Forelimb muscle (tissue), 1 donor: ENCODE measurements at regions not wholly inside any gene's neighbourhood (a gene's known extent, or its start where the extent isn't known, plus 50 kb on each side); places are given as distances from the start of the nearest gene placed in this dataset.
"Not testable (repeated sequence)": the region's sequence is repeated elsewhere in the genome, so short reads cannot be mapped to it uniquely, and the experiment has no call there.

ENCODE experiments used
- DNase-seq: peaks from one replicate; pipeline ENCODE4 v3.0.0-alpha.2; 2013; ENCODE audit warnings: low read depth

DNA sequence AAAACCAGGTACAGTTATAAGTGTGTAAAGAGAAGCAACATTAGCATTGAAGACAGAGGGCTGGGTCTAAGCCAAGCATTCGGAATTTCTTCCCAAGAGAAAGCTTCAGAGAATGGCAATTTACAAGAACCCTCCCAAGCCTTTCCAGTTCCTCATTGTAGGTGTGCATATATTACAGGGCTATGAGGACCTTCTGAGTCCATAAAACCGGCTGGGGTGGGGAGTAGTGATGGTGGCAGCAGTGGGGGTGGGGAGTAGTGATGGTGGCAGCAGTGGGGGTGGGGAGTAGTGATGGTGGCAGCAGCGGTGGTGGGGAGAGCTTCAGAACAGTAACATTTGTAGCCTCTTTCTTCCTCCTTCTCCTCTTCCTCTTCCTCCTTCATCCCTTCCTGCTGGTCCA, 368.7 kb upstream of the UMPS start:
- no peak for DNase-seq

DNA sequence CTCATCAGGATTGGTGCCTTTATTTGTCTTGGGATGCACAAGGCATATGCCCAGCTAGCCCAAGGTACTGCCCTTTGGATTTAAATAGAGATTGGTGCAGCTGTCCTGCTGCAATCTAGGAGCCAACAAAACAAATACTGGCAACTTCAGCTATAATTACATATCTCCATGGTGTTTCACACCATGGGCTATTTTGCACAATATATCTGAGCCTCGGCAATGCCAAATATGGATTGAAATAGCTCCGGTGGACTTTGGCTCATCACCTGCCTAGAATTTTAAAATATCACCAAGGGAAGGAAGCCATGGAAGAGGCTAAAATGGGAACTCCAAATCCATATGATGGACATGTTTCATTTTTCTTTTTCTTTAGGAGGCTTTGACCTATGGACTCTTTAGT, 367.8 kb upstream of the UMPS start:
- DNase-seq = no peak

DNA sequence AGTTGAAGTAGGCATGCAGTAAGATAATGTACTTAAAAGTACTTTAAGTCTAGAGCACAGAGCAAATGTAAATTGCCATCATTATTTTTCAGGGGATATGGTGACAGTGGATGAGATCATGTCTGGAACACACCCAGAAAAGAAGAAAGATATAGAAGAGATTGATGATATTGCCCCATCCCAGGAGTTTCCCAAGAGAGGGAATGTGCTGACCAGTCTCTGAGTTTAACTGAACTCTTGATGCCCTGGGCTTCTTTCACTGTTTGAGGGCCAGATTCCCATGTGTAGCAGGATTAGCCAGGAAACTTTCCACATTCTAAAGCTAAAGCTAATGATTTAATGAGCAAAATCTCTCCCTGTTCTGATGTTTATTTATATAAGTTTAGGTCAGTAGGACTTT, 366.8 kb upstream of the UMPS start:
- DNase-seq = no peak

DNA sequence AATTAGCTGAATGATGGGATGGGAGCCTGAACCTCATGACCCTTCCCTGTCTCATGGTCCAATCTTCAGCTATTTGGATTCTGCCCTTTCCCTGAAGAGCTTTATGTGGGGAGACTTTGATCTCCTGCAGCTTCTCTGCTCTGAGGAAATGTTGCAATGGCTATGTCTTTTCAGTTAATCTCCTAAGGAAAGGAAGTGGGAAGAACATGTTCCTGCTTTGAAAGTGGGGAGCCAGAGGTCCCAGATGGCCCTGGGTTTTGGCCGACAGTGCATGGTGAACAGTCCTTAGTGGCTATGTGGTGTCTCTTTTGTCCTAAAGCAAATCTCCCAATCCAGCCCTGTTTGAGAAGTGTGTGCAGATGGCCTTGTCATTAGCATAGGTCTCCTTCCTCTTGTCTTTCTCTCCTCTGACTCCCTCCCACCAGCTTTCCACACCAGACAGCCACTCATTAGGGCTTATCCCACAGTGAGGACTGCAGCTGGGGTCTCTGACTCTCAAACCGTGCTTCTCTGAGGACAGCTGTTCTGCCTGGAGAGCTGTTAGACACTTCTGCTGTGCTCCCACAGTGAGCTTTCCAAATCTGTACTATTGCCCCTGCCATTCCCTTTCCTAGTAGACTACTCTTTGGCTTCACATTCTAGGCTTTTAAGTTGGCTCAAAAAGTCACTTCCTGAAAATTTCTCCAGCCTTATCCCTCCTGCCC, 365.8 kb upstream of the UMPS start:
- DNase-seq = no peak

DNA sequence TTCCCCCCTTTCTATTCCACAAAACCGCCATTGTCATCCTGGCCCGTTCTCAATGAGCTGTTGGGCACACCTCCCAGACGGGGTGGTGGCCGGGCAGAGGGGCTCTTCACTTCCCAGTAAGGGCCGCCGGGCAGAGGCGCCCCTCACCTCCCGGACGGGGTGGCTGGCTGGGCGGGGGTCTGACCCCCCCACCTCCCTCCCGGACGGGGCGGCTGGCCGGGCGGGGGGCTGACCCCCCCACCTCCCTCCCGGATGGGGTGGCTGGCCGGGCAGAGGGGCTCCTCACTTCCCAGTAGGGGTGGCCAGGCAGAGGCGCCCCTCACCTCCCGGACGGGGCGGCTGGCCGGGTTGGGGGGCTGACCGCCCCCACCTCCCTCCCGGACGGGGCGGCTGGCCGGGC, 363.6 kb upstream of the UMPS start:
- not testable (repeated sequence) for DNase-seq

DNA sequence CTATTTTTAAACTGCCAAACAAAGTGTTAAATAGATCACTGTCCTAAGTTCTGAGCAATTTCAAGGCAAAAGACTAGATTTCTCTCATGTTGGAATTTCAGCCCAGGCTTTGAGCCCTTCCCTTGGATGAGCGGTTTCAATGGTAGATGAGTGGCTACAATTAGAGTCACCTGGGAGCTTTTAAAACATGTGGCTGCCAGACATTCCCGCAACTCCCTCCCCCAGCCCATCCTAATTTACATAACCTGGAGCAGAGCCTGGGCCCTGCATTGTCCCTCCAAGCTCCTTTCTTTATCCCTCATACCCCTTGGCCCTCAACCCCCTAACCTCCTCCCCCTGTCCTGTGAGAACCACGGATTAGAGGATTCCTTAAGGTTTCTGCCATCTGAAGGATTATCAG, 357.5 kb upstream of the UMPS start:
- no peak for DNase-seq

DNA sequence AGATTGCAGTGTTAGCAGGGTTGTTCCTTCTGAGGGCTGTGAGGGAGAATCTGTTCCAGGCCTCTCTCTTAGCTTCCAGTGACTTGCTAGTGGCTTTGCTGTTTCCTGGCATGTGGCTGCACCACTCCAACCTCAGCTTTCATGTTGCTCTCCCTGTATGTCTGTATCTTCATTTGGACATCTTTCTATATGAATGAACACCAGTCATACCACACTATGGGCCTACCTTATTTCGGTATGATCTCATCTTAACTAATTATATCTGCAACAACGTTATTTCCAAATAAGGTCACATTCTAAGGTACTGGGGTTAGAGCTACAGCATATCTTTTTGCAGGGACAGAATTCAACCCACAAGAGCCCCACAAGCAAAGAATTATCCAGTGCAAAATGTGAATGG, 356.7 kb upstream of the UMPS start:
- no peak for DNase-seq

DNA sequence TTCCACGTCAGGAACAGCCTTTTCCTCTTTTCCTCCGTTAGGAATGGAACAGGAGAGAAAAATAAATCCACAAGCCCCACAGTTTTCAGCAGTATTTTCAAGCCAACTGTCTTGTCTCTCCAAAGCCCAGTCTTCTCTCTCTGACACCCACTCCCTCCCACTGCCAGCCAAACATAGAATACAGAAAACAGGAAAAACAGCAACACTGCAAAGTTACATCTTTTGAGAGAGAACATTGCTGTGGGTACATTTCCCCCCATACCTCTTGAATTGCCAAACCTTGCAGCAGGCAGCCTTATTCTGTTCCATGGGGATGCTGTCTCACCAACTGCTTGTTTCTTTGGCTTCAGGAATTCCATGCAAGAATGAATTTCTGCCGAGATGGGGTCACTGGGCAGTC, 355.7 kb upstream of the UMPS start:
- DNase-seq = no peak

DNA sequence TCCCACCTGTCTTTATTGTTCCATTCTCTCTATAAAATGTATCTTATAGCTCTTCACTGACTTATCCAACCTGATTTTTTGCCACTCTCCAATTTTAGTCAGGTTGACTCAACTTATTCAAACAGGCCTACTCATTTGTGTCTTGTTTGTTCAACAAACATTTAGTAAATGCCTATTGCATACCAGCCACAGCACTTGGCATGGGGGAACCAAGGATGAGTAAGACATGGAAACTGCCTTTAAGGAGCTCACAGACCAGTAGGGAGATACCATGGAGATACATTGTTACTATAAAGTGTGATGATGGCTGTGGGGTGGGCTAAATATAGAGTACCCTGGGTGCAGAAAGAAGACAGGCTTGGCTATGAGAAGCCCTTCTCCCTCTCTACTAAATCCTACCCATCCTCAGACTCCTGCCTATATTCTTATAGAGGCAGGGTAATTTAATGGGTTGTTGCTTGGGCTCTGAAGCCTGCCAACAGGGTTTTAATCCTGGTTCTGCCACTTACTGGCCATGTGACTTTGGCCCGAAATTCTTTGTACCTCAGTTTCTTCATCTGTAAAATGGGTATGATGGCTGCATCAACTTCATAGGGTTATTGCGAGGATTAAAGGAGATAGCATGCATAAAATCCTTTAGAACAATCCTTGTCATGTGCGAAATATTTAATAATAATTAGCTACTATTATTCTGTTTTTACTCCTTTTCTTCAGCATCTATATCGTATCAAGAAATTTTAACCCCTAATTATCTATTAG, 348.5 kb upstream of the UMPS start:
- DNase-seq = no peak

DNA sequence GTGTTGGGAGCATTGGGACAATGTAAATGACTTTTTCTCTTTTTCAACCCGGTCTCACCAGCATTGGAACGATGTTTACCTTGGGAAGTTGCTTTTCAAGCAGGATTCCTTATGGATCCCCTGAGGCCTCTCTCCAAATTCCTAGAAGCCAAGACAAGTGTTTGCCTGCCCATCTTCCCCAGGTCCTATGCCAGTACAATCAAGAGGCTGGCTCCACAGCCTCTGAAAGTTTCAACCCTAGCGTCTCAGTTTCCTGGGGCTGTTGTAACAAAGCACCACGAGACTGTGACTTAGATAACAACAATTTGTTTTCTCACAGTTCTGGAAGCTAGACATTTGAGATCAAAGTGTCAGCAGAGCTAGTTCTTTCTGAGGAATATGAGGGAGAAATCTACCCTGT, 347.2 kb upstream of the UMPS start:
- DNase-seq = no peak

DNA sequence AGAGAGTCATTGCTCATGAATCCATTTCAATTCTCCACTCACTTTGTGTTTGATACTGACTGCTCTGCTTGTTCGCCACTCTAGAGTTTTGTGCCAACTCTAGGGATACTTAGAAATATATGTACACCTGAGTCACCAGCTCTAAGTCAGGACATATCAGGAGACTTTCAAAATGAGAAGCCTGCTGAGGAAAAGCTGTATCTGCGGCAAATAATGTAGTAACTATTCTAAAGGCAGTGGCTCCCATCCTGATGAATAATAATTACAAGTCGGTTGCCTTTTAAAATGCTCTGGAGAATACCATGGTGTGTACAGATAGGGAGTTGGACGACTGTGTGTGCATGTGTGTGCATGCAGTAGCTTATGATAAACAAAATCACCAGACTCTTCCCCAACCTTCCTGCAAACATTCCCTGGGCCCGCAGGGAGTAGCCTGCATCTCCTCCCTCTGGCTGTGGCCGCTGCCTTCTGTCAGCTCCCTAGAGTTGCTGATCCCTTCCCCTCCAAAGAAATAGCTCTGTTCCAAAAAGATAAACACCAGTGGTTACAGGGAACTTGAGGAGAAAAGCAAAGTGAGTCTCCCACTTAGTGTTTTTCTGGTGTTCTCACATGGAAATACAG, 346.3 kb upstream of the UMPS start:
- no peak for DNase-seq

DNA sequence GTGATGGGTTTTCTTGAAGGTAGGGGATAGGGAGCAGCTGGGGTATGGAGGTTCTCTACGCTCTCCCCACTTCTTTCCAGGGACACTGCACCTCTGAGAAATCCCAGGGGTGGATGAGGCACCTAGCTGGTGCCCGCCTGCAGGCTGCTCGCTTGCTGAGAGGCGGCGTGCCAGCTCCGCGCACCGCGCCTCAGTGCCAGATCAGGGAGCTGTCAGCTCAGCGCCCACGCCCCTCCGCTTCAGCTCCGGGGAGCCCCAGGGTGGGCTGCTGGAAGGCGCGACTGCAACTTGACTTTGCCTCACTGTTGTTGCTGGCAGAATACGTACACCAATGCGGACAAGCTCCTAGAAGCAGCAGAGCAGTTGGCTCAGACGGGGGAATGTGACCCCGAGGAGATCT, 345.7 kb upstream of the UMPS start:
- no peak for DNase-seq

DNA sequence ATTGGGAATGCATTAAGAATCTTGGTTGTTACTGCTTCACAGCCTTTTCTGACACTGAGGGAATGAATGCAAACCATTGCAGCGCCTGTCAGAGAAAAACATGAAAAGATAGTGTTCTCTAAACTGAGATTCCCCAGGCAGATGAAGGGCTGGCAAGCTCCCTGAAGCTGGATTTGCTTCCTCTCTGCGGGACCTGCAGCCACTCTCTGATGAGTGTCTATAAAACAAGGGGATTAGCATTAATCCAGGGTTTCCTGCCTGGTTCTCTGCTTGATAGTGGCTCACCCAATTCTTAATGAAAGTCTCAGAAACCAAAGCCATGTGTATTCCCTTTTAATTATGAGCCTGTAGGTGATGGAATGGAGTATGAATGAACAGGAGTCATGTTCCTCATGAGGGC, 344.3 kb upstream of the UMPS start:
- DNase-seq = no peak

DNA sequence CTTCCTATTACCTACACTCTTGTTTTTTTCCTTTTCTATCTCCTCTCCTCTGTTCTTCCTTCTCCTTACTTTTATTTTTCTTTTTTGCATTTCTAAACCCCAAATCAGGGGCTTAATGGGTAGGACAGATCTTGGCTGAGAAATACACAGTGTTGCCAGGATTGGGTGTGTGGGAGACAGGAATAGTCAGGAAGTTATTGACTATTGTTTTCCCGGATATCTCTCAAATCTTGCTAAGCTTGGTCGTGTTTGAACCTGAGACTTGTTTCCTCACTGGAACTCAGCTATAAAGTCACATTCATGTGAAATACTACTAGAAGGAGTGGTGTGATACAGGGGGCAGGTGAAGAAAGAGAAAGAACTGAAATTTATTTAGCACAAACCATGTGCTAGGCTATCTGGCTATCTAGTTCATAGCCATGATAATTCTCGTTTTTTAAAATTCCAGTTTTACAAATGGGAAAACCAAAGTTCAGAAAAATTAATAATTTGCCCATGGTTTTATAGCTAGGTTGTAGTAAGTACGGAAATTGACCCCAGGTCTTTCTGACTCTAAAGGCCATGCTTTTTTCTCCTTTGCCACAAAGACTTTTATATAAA, 343.2 kb upstream of the UMPS start:
- no peak for DNase-seq

DNA sequence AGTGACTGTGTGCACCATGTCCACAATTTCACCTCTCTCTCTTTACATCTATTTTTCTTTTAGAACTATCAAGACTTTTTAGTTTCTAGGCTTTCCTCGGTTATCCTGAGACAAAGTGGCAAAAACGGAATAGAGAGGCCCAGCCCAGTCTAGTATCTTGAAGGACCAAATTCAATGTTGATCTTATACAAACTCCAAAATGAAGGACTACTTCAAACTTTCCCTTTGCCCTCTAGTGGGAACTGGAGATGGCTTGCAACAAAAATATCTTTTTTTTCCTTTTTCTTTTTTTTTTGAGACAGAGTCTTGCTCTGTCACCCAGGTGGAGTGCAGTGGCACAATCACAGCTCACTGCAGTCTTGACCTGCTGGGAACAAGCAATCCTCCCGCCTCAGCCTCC, 338.5 kb upstream of the UMPS start:
- no peak for DNase-seq

DNA sequence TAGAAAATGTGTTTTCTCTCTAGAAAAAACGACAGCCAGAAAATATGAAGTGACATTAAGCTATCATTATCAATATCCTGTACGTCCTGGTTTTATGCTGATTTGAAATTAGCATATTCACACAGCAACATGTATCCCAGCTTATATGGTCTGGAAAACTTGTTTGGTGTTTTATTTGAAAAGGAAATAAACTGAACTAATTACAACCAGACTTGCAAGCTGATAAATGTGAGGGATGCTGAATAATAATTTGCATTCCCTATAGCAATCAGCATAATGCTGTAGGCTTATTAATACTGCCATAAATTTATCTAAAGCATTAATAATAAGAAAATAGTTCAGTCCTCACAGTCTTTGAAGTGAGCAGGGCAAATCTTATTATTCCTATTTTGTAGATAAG, 336.9 kb upstream of the UMPS start:
- DNase-seq = no peak

DNA sequence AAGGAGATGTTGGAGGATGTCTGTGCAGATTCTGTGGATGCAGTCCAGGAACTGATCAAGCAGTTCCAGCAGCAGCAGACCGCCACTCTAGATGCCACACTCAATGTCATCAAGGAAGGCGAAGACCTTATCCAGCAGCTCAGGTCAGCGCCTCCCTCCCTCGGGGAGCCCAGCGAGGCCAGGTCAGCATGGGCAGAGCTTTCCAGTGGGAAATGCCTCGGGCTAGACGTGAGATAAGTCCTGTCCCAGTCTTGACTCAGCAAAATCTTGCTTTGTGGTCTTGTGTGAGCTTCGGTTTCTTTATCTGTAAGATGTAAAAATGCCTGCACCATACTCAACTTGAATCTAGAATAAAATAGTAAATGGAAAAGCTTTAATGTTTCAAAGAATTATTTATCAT, 335.1 kb upstream of the UMPS start:
- no peak for DNase-seq

DNA sequence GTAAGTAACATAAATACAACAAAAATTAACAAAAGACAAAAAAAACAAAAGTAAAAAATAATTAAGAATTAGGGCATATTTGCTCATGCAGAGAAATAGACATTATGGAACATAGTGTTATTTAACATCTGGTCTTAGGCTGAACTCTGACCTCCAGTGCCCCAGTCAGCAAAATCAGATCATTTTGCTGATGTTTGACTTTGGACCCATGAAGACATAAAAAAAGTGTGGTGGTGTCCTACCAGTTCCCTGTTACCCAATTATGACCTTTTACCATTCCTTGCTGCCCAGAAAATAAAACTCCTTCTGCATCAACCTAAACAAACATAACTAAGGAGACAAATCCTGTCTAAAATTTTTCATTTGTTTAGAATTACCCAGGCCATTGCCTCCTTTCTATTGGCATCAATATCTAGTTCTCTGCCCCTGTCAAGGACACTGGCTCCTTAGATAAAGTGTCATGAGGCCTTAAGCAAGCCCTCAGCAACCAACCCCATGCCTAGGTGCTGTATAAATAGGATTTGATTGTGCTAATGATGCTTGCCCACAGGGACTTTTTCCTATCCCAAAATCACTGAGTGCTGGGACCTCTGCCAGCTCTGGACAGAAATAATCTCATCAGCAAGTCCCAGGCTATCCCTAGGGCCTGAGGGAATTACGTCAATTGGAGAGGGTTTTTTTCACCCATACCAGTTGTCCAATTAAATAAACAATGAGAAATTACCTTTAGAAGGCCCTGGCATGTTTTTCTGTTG, 334.5 kb upstream of the UMPS start:
- no peak for DNase-seq

DNA sequence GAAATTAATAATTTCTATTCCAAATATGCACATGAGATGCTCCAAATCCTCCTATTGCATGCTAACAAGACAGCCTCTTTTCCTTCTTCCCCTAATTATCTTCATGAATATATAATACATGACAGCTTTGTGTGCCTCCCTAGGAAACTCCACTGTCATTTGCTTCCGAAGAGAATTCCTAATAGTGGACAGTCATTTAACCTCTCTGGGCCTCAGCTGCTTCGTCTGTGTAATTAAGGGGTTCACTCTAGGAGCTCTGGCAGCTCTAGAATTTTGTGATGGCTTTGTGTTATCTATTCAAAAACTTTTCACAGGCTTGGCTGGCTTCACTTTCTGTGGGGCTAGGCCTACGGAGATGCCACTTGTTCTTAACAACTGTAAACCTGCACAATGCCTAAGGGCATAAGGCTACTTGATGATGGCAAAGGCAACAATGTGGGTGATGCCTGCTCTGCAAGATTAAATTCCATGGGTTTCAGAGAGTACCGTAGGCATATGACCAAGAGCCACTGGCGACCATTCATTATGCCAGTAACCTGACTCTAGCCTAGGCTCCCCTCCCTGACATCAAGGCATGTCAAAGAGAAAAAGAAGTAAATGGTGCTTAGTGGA, 333.8 kb upstream of the UMPS start:
- DNase-seq = no peak

DNA sequence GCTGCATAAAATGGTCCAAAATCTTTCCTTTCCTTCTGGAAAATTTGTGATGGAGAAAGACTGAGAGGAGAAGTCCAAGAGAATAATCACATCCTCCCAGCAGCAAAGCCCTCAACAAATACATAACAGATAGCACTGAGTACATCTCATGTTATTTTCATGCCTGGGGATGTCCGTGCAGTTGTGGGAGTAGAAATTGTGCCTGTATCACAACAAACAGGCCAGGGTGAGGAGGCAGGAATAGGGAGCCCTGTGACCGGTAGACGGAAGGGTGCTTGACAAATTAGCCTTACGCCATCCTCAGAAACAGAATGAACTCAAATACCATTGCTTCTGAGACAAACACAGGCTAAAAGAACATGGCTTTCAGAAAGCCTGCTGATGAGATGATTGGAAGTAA, 333.2 kb upstream of the UMPS start:
- DNase-seq = no peak

DNA sequence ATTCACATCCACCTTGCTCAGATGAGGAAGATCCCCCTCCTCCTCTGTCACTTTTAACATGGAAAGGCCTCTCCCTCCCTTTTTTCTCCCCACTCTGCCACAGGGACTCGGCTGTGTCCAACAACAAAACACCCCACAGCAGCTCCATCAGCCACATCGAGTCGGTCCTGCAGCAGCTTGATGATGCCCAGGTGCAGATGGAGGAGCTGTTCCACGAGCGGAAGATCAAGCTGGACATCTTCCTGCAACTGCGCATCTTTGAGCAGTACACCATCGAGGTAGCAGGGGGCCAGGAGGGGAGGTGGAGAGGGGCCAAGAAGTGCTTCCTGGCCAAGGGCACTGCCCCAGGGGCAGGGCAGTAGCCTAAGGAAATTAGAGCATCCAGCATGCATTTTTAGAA, 331.7 kb upstream of the UMPS start:
- DNase-seq = no peak

DNA sequence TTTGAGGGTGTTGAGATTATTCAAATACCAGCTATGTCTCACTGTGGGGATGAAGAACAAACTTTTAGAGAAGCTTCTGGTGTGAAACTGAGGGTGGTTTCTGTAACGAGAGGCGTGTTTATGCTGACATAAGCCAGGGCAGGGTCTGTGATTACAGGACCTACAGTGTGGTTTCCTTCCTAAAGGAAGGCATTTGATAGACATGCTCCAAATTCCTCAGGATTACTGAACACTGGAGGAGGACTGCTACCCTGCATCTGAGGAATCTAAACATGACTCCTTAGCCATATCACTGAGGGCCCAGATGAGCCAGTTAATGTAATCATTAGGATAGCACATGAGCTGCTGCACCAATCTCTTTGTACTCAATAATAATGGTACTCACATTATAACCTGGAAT, 328.4 kb upstream of the UMPS start:
- no peak for DNase-seq
